H4 (cell line): ENCODE measurements at regions not wholly inside any gene's neighbourhood (a gene's known extent, or its start where the extent isn't known, plus 50 kb on each side); places are given as distances from the start of the nearest gene placed in this dataset.

Source experiments
- DNase-seq: peaks from one replicate; pipeline ENCODE4 v3.0.0-alpha.2; 2015; ENCODE audit warnings: low spot score

GRCh38 chr7:156456032-156456431 is 184.5 kb upstream of the RNF32 start:
- DNase-seq: no peak

DNA sequence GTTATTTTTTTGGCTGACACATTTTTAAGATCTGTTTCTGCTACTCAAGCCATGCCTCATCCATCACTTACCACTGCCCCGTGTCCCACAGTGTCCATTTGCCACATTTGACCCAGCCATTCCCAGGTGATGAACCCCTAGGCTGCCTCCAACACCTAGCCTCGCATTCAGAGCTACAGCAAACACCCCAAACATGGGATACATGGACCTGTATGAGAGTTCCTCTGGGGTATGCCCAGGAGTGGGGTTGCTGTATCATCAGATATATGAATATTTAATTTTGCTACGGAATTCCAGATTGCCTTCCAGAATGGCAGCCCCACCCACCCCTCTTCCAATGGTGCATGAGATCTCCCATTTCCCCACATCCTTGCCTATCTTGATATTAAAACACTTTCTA is 190.1 kb upstream of the RNF32 start:
- no peak for DNase-seq

DNA sequence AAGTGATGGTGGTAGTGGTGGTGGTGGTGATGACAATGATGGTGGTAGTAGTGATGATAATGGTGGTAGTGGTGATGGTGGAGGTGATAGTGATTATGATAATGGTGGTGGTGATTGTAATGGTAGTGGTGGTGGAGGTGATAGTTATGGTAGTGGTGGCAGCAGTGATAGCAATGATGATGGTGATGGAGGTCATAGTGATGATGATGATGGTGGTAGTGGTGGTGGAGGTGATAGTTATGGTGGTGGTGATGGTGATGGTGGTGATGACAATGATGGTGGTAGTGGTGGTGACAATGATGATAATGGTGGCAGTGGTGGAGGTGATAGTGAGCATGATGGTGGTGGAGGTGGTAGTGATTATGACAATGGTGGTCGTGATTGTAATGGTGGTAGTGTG is 191.7 kb upstream of the RNF32 start:
- DNase-seq: no peak

GRCh38 chr7:156446990-156447389 is 193.6 kb upstream of the RNF32 start:
- DNase-seq: no peak

DNA sequence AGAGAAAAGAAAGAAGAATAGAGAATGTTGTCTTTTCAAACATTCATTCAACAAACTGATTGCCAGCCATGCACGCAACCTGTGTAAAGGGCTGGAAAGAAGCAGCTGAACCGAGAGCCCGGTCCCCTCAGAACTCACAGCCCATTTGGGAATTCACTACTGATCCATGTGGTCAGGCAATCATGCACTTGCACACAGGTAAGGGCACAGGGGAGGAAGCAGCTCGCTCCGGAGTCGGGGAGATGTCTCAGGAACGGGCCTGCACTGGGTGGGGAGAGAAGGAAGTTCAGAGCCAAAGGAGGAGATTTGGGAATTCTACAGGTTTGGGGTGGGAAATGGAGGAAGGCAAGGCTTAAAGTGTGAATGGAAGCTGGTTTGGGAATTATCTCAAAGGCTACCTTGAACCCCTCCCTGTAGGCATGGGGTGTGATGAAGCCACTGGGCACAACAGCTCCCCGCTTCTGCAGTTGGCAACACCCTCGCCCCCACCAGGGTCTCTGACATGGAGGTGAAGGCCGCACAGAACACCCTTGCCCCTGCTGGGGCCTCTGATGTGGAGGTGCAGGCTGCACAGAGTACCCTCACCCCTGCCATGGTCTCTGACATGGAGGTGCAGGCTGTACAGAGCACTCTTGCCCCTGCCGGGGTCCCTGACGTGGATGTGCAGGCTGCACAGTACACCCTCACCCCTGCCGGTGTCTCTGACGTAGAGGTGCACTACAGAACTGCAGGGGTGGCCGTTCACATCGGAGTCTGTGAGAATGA is 194.4 kb upstream of the RNF32 start:
- DNase-seq: no peak

GRCh38 chr7:156442516-156442915 is 198.1 kb upstream of the RNF32 start:
- DNase-seq: no peak

GRCh38 chr7:156440456-156440855 is 200.1 kb upstream of the RNF32 start:
- DNase-seq: no peak

- DNase-seq: no peak
Observed at GRCh38 chr7:156438011-156438410, 202.6 kb upstream of the RNF32 start.

GRCh38 chr7:156437021-156437614 is 203.5 kb upstream of the RNF32 start:
- DNase-seq: no peak

DNA sequence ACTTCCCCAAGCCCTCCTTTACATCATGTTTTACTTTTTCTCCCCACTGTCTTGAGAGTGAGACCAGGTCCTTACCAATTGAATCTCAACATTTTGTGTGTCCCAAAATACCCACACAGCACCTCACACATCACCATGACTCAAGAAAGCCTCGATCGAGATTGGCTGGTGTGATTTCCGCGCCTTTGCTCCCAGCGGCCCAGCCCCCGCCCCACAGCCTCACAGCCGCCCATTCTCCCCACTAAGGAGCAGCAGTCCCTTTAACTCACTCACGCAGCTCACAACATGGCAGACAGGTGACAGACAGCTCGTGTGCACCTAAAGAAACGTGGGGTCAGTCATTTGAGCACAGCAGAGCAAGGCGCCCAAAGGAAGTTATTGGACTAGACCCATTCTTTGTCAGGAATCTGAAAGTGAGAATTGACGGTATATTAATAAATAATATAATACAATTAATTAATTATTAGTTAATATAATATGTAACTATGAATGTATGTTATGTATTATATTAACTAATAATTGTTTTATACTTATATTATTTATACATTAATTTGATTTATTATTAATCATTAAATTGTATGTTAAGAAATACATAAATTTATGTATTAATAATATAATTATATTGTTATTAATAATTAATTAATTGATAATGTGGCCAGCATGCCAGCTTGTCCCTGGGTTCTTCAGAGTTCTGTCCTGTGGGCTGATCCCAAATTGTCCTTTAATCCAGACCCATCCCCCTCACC is 204.9 kb upstream of the RNF32 start:
- no peak for DNase-seq

DNA sequence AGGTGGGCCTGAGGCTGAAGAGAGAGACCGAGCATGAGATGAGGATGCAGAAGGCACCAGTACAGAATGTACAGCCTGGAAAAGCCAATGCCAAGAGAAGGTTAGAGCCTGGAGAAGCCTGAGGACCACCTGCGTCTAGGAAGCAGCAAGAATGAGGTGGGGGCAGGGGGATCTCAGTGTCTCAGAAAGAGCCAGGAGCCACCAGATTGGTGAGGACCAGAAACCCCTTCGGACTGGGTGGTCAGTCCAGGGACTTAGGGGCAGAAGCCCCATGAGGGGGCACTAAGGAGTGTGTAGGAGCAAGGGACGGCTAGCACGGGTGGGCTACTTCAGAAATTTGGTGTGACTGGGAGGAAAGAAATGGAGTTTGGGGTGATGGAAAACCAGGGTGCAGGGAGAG is 205.9 kb upstream of the RNF32 start:
- no peak for DNase-seq

DNA sequence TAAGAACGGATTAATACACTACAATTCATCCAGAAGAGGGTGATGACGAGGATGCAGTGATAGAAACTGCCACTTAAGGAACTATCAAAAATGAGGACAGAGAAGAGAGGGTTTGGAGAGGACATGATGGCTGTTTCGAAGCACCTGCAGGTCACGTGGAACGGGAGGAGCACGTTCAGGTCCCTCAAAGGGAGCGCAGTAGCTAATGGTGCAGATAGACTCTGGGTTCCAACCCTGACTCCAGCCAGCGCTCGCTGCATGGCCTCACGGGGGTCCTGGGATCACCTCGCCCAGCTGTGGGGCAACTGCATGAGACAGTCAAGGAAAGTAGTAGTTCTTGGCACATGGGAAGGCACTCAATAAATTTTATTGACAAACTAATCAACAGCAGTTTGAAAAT is 208.6 kb upstream of the RNF32 start:
- no peak for DNase-seq

DNA sequence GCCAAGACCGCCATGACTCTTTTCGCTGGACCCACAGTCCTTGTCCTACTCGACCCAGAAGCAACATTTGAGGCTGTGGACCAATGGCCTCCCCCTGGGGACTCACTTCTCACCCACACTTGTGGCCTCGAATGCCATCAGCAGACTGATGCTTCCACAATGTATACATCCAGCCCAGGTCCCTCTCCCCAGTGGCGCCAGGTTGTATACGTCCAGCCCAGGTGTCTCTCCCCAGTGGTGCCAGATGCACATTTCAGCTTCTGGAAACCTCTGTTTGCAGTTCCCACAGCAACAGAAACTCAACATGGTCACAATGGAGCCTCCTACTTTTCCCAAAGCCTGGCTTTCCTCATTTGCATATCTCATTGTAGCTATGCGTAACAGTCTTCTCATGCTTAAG is 210.5 kb upstream of the RNF32 start:
- DNase-seq: no peak

DNA sequence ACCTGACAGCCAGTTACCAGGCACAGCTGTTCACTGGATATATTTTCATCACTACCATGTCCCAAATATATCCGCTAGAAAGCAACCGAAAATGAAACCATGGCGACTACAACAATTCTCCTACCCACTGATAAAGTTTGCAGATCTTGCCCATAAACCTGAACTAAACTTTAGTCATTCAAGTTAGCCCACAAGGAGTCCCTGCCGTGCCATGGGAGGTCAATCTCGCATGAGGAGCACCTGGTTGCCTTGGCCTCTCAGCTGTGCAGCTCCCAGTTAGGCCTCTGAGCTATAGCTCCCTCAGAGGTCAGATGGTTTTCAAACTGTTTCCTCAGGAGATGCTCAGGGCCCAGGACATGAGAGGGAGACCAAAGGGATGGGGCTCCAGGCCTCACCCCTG is 211.1 kb upstream of the RNF32 start:
- no peak for DNase-seq

DNA sequence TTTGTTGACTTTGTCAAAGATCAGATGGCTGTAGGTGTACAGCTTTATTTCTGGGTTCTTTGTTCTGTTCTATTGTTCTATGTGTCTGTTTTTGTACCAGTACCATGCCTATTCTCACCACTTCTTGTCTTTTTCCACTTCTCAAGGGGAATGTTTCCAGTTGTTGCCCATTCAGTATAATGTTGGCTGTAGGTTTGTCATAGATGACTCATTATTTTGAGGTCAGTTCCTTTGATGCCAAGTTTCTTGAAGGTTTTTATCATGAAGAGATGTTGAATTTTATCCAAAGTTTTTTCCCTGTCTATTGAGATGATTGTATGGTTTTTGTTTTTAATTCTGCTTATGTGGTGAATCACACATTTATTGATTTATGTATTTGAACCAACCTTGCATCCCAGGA is 216.7 kb upstream of the RNF32 start:
- DNase-seq: no peak

GRCh38 chr7:156420496-156420895 is 220.1 kb upstream of the RNF32 start:
- DNase-seq: no peak

DNA sequence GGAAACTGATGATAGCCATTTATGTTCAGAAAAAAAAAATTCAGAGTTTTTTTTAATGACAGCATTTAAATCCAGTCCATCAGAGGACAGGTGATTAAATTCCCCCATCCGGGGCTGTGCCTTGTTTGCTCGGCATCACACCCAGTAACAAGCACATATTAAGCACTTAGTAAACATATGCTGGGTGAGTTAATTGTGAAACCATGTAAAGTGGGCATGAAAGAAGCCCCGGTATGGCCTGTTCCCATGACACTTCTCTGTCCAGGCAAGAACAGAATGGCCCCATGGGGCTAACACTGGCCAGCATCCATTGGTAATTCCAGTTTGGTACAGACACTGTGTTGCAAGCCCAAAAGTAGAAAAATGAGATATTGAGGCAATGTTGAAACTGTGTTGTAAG is 220.8 kb upstream of the RNF32 start:
- no peak for DNase-seq

- no peak for DNase-seq
Observed at GRCh38 chr7:156402255-156402654, 238.3 kb upstream of the RNF32 start.

DNA sequence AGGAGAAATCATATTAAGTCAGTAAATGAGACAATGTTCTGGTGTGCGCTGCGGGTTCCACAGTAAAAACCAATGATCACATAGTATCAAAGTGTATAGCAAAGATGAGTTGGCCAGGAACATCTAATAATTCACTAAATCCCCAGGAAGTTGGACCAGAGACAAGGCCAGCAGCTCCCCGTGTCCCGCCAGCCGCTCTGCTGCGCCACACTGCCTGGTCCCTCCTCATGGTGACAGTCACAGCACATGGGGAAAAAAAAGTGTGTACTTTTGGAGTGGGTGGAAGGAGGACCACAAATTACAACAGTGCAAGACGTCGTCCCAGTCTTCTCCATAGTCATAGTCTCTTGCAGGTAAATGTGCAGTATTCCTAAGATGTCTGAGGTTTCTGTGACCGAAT is 239.0 kb upstream of the RNF32 start:
- DNase-seq: no peak

- no peak for DNase-seq
Observed at GRCh38 chr7:156400046-156400445, 240.5 kb upstream of the RNF32 start.

- DNase-seq: no peak
Observed at GRCh38 chr7:156397249-156397648, 243.3 kb upstream of the RNF32 start.

DNA sequence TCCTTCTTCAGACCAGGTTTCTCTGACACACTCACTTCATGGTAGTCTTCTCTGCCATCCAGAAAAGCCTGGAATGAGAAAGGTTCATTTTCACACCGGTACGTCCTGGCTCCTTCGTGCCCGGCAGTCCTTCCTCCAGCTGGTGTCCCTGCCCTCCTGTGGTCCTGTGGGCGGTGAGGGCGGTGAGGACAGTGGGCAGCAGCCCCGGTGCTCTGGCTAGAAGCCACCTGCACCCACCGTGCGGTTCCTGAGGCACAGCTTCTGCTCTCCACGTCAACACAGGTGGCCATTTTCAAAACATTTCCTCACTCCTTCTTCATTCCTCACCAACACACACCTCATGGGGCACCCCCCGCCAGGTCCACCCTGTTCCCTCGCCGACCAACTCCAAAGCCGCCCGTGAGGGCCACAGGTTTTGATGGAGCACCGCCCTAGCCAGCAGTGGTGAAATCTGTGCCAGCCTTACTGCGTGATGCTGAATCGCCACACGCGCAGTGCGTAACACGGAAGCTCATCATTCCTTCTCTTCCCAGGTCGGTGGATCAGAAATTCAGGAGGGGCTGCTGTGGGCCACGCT is 251.4 kb upstream of the RNF32 start:
- no peak for DNase-seq

DNA sequence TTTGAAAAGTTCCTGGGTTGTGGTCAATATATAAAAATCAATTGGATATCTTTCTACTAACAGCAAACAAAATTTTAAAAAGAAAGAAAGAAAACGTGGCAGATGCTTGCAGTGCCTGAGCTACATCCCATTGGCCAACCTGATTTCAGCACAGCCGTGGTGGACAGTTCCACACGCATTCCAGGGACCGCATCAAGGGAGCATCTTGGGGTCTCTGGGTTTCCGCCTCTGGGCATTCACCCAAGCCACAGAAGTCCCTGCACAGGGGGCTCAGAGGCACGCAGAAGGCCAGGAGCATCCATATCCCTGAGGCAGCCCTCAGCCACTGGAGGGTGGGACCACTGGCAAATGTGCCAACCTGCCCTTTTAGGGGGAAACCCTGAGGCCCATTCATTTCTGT is 254.5 kb upstream of the RNF32 start:
- DNase-seq: no peak
